ENCODE measurements at regions not wholly inside any gene's neighbourhood (a gene's known extent, or its start where the extent isn't known, plus 50 kb on each side); places are given as distances from the start of the nearest gene placed in this dataset.

DNA sequence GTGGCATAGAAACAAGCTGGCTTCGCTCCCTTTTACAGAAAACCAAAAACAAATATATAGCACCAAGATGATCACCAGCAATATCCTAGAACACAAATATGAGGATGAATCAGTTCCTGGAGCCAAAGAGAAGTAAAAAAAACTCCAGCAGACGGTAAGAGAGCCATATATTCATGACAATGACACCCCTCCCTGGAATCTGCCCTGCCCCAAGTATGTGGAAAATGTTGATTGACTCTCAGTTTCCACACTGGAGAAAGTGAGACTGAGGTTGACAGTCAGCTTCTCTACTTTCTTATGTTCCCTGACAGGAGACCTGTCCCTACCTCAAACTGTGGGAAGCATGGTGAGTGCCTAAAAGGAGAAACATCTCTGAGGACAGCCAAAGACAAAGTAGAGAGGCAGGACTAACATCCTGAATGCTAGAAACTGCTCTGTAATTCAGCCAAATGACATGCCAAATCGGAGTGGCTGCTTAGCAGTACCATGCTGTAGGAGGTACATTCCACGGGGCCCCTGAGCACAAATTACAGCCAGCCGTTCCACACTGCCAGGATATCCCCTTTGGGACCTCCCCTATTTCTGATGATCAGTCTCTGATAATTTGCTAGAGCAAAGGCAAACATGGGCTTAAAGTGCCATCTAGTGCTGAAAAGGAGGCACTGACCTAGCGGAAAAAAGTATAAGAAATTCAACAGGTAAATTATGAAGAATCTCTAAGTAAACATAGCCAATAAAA lies 424.0 kb upstream of the RGMB start:
- Histone ChIP-seq H3K36me3 (no peaks in the 10 kb centered on the region), H3K27me3 (no peaks in the 10 kb centered on the region), H3K4me3 (no peak overlapping the region), H3K9me3 (no peaks in the 10 kb centered on the region), H3K27ac (no peak overlapping the region), H3K4me1 (no peaks in the 10 kb centered on the region)
- DNase-seq = no peak
- intact Hi-C loops (cut with DNase I) = no loop called here
- no peak for ATAC-seq
- TF ChIP-seq CTCF (IDR thresholded peaks at IDR 0.05) = no peak

GRCh38 chr5:98349990-98350365 lies 423.5 kb upstream of the RGMB start:
- Histone ChIP-seq H3K4me3 (no peak overlapping the region), H3K4me1 (no peaks in the 10 kb centered on the region), H3K9me3 (no peaks in the 10 kb centered on the region)

DNA sequence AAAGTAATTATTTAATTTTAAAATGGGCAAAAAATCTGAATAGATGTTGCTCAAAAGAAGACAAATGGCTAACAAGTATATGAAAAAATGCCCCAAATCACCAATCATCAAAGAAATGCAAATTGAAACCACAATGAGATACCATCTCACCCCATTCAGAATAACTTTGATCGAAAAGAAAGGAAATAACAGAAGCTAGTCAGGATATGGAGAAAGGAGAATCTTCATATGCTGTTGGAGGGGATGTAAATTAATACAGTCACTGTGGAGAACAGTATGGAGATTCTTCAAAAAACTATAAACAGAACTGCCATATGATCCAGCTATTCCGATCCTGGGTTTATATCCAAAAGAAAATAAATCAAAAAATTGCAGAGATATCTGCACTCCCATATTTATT lies 418.5 kb upstream of the RGMB start:
- Histone ChIP-seq H3K4me3 (no peak overlapping the region), H3K27ac (no peak overlapping the region), H3K9me3 (no peaks in the 10 kb centered on the region), H3K27me3 (no peaks in the 10 kb centered on the region), H3K4me1 (no peaks in the 10 kb centered on the region), H3K36me3 (no peaks in the 10 kb centered on the region)
- intact Hi-C loops (cut with DNase I) = no loop called here
- ATAC-seq (no peak), DNase-seq (no peak)
- no peak for TF ChIP-seq CTCF (IDR thresholded peaks at IDR 0.05)

More at GRCh38 chr5:98349990-98350365, 423.5 kb upstream of the RGMB start:
- ATAC-seq (no peak), DNase-seq (no peak)
- H3K36me3 ChIP-seq = no peaks in the 10 kb centered on the region
- no peaks in the 10 kb centered on the region for H3K27me3 ChIP-seq
- no peak overlapping the region for H3K27ac ChIP-seq
- intact Hi-C loops (cut with DNase I) = no loop called here
- TF ChIP-seq CTCF (IDR thresholded peaks at IDR 0.05) = no peak

GRCh38 chr5:98360548-98360947 lies 412.9 kb upstream of the RGMB start:
- H3K27ac ChIP-seq = no peak overlapping the region
- intact Hi-C loops (cut with DNase I) = no loop called here
- ATAC-seq (no peak), DNase-seq (no peak)
- H3K27me3 ChIP-seq = no peaks in the 10 kb centered on the region
- no peaks in the 10 kb centered on the region for H3K36me3 ChIP-seq
- H3K4me1 ChIP-seq = no peaks in the 10 kb centered on the region
- H3K9me3 ChIP-seq = no peaks in the 10 kb centered on the region
- no peak for TF ChIP-seq CTCF (IDR thresholded peaks at IDR 0.05)
- no peak overlapping the region for H3K4me3 ChIP-seq

DNA sequence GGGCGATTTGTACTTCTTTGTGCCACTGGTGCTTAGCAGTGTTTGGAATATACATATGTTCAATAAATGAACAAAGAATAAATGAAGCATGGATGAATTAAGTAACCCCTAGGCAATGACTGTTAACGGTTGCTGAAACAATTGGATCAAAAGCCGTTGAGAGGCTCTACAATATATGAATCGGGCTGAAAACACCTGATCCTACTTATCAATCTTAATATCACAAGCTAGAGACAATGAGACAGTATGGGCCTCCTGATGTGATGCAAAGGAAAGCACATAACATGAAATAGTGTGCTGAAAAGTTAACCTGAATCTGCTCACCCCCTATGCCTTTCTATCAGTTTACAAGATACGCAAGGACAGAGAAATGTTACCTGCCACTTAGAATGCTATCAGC lies 410.3 kb upstream of the RGMB start:
- no peak for TF ChIP-seq CTCF (IDR thresholded peaks at IDR 0.05)
- intact Hi-C loops (cut with DNase I) = no loop called here
- no peak overlapping the region for H3K27ac ChIP-seq
- H3K4me1 ChIP-seq = no peaks in the 10 kb centered on the region
- no peak overlapping the region for H3K4me3 ChIP-seq
- H3K9me3 ChIP-seq = no peaks in the 10 kb centered on the region
- DNase-seq (no peak), ATAC-seq (no peak)
- H3K36me3 ChIP-seq = no peaks in the 10 kb centered on the region
- no peaks in the 10 kb centered on the region for H3K27me3 ChIP-seq

DNA sequence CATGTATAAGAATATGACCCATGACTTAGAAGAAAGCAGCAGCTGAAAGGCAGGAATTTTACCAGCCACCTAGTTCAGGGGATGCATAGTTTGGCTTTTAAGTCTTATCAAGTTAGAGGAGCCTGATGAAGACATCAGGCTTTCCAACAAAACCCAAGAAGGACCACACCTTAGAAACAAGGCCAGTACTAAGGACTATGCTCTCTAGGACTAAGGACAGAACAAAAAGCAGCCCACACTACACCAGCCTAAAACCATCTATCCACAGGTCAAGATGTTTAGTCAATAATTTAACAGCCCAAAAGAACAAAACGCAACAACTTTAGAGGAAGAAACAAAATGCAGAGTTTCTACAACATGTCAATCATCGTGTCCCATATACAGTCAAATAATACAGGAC lies 408.9 kb upstream of the RGMB start:
- Histone ChIP-seq H3K27ac (no peak overlapping the region), H3K4me3 (no peak overlapping the region), H3K36me3 (no peaks in the 10 kb centered on the region), H3K27me3 (no peaks in the 10 kb centered on the region), H3K4me1 (no peaks in the 10 kb centered on the region), H3K9me3 (no peaks in the 10 kb centered on the region)
- DNase-seq (no peak), ATAC-seq (no peak)
- no peak for TF ChIP-seq CTCF (IDR thresholded peaks at IDR 0.05)
- intact Hi-C loops (cut with DNase I) = no loop called here

Measured in upper lobe of right lung (tissue), 1 donor.